DND-41 (cell line): ENCODE measurements at regions not wholly inside any gene's neighbourhood (a gene's known extent, or its start where the extent isn't known, plus 50 kb on each side); places are given as distances from the start of the nearest gene placed in this dataset.

Experiments used
- ATAC-seq: fragments of 200-7000 bp; cut with Tn5 transposase; 3 replicates; pipeline ENCODE4 v1.9.1; 2021; ENCODE audit warnings: low read depth; ENCODE audit not compliant: insufficient read depth
- DNase-seq: peaks from one replicate; pipeline ENCODE4 v3.0.0-alpha.2; 2020
- H2AFZ ChIP-seq: 2 replicates; pipeline ENCODE4 v1.6.0; 2012; ENCODE audit warnings: low read depth, low read length
- H3K27ac ChIP-seq: 2 replicates; pipeline ENCODE4 v1.5.1; 2012; ENCODE audit warnings: low read length, inconsistent platforms
- H3K27me3 ChIP-seq: fragments of 200-600 bp; sonication (generic); 2 replicates; pipeline ENCODE4 v1.6.0; 2012; ENCODE audit warnings: low read length, mild to moderate bottlenecking, inconsistent platforms; ENCODE audit not compliant: insufficient read depth, poor library complexity
- H3K36me3 ChIP-seq: 2 replicates; pipeline ENCODE4 v1.5.1; 2012; ENCODE audit warnings: low read length, inconsistent platforms; ENCODE audit not compliant: insufficient read depth
- H3K4me1 ChIP-seq: 2 replicates; pipeline ENCODE4 v1.5.1; 2012; ENCODE audit warnings: mild to moderate bottlenecking, low read length; ENCODE audit not compliant: insufficient read depth
- H3K4me2 ChIP-seq: 2 replicates; pipeline ENCODE4 v1.6.0; 2012; ENCODE audit warnings: mild to moderate bottlenecking, moderate library complexity, low read length, inconsistent platforms; ENCODE audit not compliant: insufficient read depth
- H3K4me3 ChIP-seq, 2 experiments: fragments of 200-600 bp in 1 of 2; shearing (Covaris generic) in 1 of 2; 2 replicates each; pipeline ENCODE4 v1.5.1; 2012 to 2016; ENCODE audit warnings: inconsistent platforms in 2 of 2, low read length in 2 of 2, mild to moderate bottlenecking in 2 of 2, low read depth in 1 of 2, moderate library complexity in 1 of 2
- H3K79me2 ChIP-seq: 2 replicates; pipeline ENCODE4 v1.6.0; 2012; ENCODE audit warnings: low read length, inconsistent platforms; ENCODE audit not compliant: insufficient read depth
- H3K9ac ChIP-seq: 2 replicates; pipeline ENCODE4 v1.6.0; 2012; ENCODE audit warnings: low read depth, mild to moderate bottlenecking, inconsistent platforms, low read length, moderate library complexity
- H3K9me3 ChIP-seq: 2 replicates; pipeline ENCODE4 v1.5.1; 2012; ENCODE audit warnings: low read length, moderate library complexity, mild to moderate bottlenecking, inconsistent platforms; ENCODE audit not compliant: insufficient read depth, severe bottlenecking
- H4K20me1 ChIP-seq: 2 replicates; pipeline ENCODE4 v1.6.0; 2012; ENCODE audit warnings: low read length; ENCODE audit not compliant: insufficient read depth
- EZH2 ChIP-seq: IDR thresholded peaks from 3 replicates; pipeline ENCODE4 v1.6.1; 2012; ENCODE audit warnings: borderline replicate concordance, low read depth, mild to moderate bottlenecking, moderate library complexity, low read length, inconsistent platforms; ENCODE audit not compliant: severe bottlenecking
- TF ChIP-seq, protein P1 (sequence below): IDR thresholded peaks from 2 replicates; pipeline ENCODE4 v1.5.1; 2012; ENCODE audit warnings: borderline replicate concordance, low read length, moderate library complexity, mild to moderate bottlenecking; ENCODE audit not compliant: poor library complexity, severe bottlenecking; ENCODE audit errors: extremely low read depth

DNA sequence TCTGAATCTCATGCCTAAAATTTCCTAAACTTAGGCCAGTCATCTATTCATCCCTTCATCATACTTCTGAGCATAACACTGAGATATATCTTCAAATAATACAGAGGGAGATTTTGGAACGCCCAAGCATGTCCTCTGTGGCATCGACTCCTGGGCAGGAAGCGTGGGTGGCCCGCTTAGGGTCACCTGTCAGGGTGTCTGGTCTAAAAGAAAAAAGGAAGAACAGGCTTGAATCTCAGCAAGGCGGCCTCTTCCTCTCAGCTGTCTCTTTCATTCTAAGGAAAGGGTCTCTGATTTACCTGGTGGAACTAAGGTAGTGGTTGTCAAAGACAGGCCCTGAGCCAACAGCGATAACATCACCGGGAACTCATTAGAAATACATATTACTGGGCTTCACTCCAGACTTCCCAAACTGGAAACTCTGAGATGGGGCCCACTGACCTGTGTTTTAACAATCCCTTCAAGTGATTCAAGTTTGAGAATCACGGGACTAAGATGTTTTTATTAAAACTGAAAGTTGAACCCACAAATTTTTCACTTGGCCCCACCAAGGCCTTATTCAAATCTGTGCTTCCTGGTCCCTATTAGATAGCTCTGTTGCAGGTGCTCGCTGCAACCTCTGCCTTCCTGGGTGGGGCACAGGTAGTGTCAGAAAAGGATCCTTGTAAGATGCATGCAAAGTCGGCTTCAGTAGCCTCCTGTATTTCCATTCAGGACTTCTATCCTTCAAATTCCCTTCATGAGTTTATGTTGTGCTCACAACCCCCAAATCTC is 162.3 kb upstream of the CCDC68 start:
- Histone ChIP-seq H3K9ac (no peak overlapping the region), H3K4me3 (no peak overlapping the region), H3K4me2 (no peak overlapping the region), H3K27ac (no peak overlapping the region), H3K9me3 (no peaks in the 10 kb centered on the region), H3K79me2 (no peaks in the 10 kb centered on the region), H4K20me1 (no peaks in the 10 kb centered on the region), H3K4me1 (no peaks in the 10 kb centered on the region), H2AFZ (no peak overlapping the region), H3K27me3 (no peaks in the 10 kb centered on the region), H3K36me3 (no peaks in the 10 kb centered on the region)
- no peak for ATAC-seq
- DNase-seq: no peak
- no peak for TF ChIP-seq EZH2
- TF ChIP-seq, protein P1, sequence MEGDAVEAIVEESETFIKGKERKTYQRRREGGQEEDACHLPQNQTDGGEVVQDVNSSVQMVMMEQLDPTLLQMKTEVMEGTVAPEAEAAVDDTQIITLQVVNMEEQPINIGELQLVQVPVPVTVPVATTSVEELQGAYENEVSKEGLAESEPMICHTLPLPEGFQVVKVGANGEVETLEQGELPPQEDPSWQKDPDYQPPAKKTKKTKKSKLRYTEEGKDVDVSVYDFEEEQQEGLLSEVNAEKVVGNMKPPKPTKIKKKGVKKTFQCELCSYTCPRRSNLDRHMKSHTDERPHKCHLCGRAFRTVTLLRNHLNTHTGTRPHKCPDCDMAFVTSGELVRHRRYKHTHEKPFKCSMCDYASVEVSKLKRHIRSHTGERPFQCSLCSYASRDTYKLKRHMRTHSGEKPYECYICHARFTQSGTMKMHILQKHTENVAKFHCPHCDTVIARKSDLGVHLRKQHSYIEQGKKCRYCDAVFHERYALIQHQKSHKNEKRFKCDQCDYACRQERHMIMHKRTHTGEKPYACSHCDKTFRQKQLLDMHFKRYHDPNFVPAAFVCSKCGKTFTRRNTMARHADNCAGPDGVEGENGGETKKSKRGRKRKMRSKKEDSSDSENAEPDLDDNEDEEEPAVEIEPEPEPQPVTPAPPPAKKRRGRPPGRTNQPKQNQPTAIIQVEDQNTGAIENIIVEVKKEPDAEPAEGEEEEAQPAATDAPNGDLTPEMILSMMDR: no peak

DNA sequence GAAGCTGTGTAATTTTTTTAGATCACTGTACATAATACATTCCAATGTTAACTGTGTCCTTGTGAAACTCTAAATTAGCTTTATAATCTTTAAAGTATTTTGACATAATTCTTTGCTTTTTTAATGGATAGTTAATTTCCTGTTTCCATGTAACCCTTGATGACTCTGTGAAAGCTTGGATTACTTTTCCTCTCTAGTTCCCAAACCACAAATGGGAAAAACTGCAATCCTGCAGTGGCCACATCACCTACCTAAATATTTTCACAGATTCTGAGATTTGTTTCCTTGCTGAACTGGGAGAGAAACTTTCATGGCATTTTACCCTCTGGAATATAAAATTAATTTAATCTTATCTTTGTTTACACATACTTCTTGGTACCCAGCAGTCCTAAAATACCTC is 161.6 kb upstream of the CCDC68 start:
- Histone ChIP-seq H3K9me3 (no peaks in the 10 kb centered on the region), H2AFZ (no peak overlapping the region), H3K9ac (no peak overlapping the region), H3K4me2 (no peak overlapping the region), H3K36me3 (no peaks in the 10 kb centered on the region), H3K4me1 (no peaks in the 10 kb centered on the region), H4K20me1 (no peaks in the 10 kb centered on the region), H3K27ac (no peak overlapping the region), H3K4me3 (no peak overlapping the region), H3K79me2 (no peaks in the 10 kb centered on the region), H3K27me3 (no peaks in the 10 kb centered on the region)
- no peak for DNase-seq
- TF ChIP-seq EZH2: no peak
- TF ChIP-seq, protein P1: no peak
- no peak for ATAC-seq

DNA sequence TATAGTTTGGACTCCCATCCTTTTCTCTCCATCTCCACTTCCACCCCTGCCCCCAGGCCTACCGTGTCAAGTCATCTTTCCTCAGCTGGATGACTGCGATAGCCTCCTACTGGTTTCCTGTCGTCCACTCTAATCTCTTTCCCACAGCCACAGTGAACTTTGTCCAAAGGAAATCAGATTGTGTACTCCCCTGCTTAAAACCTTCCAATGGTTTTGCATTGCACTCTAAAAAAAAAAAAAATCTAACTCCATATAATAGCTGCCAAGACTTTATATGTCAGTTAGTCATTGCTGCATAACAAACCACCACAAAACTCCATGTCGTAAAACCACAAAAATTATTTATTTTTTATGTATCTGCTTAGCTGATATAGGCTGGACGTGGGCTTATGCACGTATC is 160.2 kb upstream of the CCDC68 start:
- no peak overlapping the region for H3K9ac ChIP-seq
- H3K9me3 ChIP-seq: no peaks in the 10 kb centered on the region
- TF ChIP-seq EZH2: no peak
- TF ChIP-seq, protein P1: no peak
- no peaks in the 10 kb centered on the region for H4K20me1 ChIP-seq
- no peak overlapping the region for H3K4me2 ChIP-seq
- H3K79me2 ChIP-seq: no peaks in the 10 kb centered on the region
- no peaks in the 10 kb centered on the region for H3K27me3 ChIP-seq
- no peaks in the 10 kb centered on the region for H3K36me3 ChIP-seq
- no peak overlapping the region for H2AFZ ChIP-seq
- H3K4me1 ChIP-seq: no peaks in the 10 kb centered on the region
- H3K27ac ChIP-seq: no peak overlapping the region
- ATAC-seq (no peak), DNase-seq (no peak)
- H3K4me3 ChIP-seq: no peak overlapping the region

DNA sequence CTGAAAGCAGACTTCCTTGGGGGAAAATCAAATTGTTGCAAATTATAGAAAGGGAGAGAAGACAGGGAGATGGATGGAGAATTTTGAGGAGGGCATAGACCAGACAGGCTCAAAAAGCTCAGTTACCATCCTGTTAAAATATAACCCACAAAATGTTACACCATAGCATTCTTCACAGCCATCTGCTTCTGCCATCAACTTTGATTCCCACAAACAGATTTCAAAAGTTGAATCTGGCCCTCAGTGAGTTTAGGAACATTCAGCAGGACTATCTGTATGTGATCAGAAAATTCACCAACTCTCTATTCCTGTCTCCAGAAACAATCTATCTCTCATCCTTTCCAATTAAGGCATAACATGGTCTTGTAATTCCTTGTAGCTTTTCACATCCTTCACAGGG is 159.8 kb upstream of the CCDC68 start:
- no peak for ATAC-seq
- no peaks in the 10 kb centered on the region for H3K9me3 ChIP-seq
- no peaks in the 10 kb centered on the region for H3K36me3 ChIP-seq
- H3K27ac ChIP-seq: no peak overlapping the region
- no peaks in the 10 kb centered on the region for H3K4me1 ChIP-seq
- no peak overlapping the region for H3K4me3 ChIP-seq
- no peak overlapping the region for H2AFZ ChIP-seq
- no peak overlapping the region for H3K9ac ChIP-seq
- H3K27me3 ChIP-seq: no peaks in the 10 kb centered on the region
- no peak for TF ChIP-seq EZH2
- TF ChIP-seq, protein P1: no peak
- DNase-seq: no peak
- no peaks in the 10 kb centered on the region for H3K79me2 ChIP-seq
- no peak overlapping the region for H3K4me2 ChIP-seq
- no peaks in the 10 kb centered on the region for H4K20me1 ChIP-seq
